Lower lobe of right lung (tissue), 2 donors: ENCODE measurements at regions not wholly inside any gene's neighbourhood (a gene's known extent, or its start where the extent isn't known, plus 50 kb on each side); places are given as distances from the start of the nearest gene placed in this dataset.

Source experiments
- ATAC-seq, 2 donors: fragments of 200-7000 bp; cut with Tn5 transposase; one replicate each; pipeline ENCODE4 v1.9.1; 2020 to 2022; ENCODE audit warnings: mild to moderate bottlenecking in 2 of 2, moderate library complexity in 2 of 2
- DNase-seq: peaks from one replicate; pipeline ENCODE4 v3.0.0-alpha.2; 2020
- H3K27ac ChIP-seq: fragments of 200-600 bp; one replicate; pipeline ENCODE4 v1.8.0; 2022
- H3K27me3 ChIP-seq: fragments of 200-600 bp; one replicate; pipeline ENCODE4 v1.8.0; 2022; ENCODE audit warnings: low read depth
- H3K36me3 ChIP-seq: fragments of 200-600 bp; one replicate; pipeline ENCODE4 v1.8.0; 2022; ENCODE audit warnings: mild to moderate bottlenecking
- H3K4me1 ChIP-seq: fragments of 200-600 bp; one replicate; pipeline ENCODE4 v1.8.0; 2022
- H3K4me3 ChIP-seq: fragments of 200-600 bp; one replicate; pipeline ENCODE4 v1.8.0; 2022; ENCODE audit warnings: mild to moderate bottlenecking
- H3K9me3 ChIP-seq: fragments of 200-600 bp; one replicate; pipeline ENCODE4 v1.8.0; 2022
- CTCF ChIP-seq: fragments of 200-600 bp; IDR thresholded peaks from one replicate; pipeline ENCODE4 v1.8.0; 2022; ENCODE audit warnings: antibody characterized with exemption, mild to moderate bottlenecking
- intact Hi-C: fragments of 100-400 bp; cut with DNase I; formaldehyde crosslinking; loops from one replicate; pipeline ENCODE4 v1.11.0; 2022
- donor health status: DM: no; HTN: yes; CAD: no; lungs with severe emphysema.

- intact Hi-C loops: no loop called here
- H3K36me3 ChIP-seq: no peaks in the 10 kb centered on the region
- ATAC-seq: no peak
Measured at GRCh38 chr1:164480285-164480907, 78.6 kb upstream of the PBX1 start.

DNA sequence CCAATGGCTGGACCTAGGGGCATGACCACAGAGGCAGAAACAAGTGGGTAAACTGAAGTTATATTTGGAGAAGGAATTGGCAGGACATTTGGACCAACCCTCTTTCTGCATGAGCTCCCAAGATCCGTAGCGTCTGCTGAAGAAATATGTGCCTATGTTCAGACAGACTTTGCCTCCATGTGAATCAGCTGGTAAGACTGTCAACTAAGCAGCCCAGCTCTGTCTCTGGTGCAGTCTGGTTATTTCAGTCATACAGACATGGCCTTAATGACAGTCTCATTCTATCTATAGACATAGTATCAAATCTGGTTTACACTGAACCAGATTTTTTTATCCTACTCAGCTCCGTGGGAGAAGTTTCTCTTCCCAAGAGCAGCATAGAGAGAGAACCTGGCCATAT is 63.1 kb upstream of the PBX1 start:
- H3K9me3 ChIP-seq: peaks cover 1% of the 10 kb centered on the region
- no peak overlapping the region for H3K4me3 ChIP-seq
- H3K27ac ChIP-seq: no peak overlapping the region
- ATAC-seq: no peak
- no peaks in the 10 kb centered on the region for H3K36me3 ChIP-seq
- no peaks in the 10 kb centered on the region for H3K27me3 ChIP-seq
- H3K4me1 ChIP-seq: no peaks in the 10 kb centered on the region
- intact Hi-C loops: no loop called here
- no peak for TF ChIP-seq CTCF
- no peak for DNase-seq

More at GRCh38 chr1:164480285-164480907, 78.6 kb upstream of the PBX1 start:
- no peak for DNase-seq
- H3K27ac ChIP-seq: no peak overlapping the region
- H3K4me3 ChIP-seq: no peak overlapping the region
- no peak for TF ChIP-seq CTCF
- H3K4me1 ChIP-seq: no peaks in the 10 kb centered on the region
- no peaks in the 10 kb centered on the region for H3K27me3 ChIP-seq
- H3K9me3 ChIP-seq: no peaks in the 10 kb centered on the region

GRCh38 chr1:164498792-164499191 is 60.2 kb upstream of the PBX1 start:
- intact Hi-C loops: no loop called here
- peaks cover 11% of the 10 kb centered on the region for H3K9me3 ChIP-seq
- H3K36me3 ChIP-seq: no peaks in the 10 kb centered on the region
- TF ChIP-seq CTCF: no peak
- ATAC-seq (no peak), DNase-seq (no peak)
- H3K4me1 ChIP-seq: no peaks in the 10 kb centered on the region
- H3K27ac ChIP-seq: no peak overlapping the region
- no peak overlapping the region for H3K4me3 ChIP-seq
- H3K27me3 ChIP-seq: no peaks in the 10 kb centered on the region

DNA sequence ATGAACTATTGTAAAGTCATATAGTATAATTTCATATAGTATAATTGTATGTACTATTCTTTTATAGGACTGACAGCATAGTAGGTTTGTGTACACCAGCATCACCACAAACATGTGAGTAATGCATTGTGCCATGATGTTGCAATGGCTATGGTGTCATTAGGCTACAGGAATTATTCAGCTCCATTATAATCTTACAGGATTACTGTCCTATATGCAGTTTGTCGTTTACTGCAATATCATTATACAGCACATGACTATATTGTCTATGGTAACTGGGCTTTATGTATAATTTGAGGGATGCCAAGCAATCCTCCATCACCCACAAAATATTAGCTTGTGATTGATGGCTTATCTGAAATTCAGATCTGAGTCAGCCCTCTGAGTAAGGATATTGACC is 54.2 kb upstream of the PBX1 start:
- no peak for TF ChIP-seq CTCF
- ATAC-seq (no peak), DNase-seq (no peak)
- no peak overlapping the region for H3K4me3 ChIP-seq
- no peaks in the 10 kb centered on the region for H3K4me1 ChIP-seq
- H3K27ac ChIP-seq: no peak overlapping the region
- intact Hi-C loops: no loop called here
- no peaks in the 10 kb centered on the region for H3K27me3 ChIP-seq
- no peaks in the 10 kb centered on the region for H3K36me3 ChIP-seq
- H3K9me3 ChIP-seq: peaks cover 11% of the 10 kb centered on the region
